ENCODE measurements at regions not wholly inside any gene's neighbourhood (a gene's known extent, or its start where the extent isn't known, plus 50 kb on each side); places are given as distances from the start of the nearest gene placed in this dataset.

DNA sequence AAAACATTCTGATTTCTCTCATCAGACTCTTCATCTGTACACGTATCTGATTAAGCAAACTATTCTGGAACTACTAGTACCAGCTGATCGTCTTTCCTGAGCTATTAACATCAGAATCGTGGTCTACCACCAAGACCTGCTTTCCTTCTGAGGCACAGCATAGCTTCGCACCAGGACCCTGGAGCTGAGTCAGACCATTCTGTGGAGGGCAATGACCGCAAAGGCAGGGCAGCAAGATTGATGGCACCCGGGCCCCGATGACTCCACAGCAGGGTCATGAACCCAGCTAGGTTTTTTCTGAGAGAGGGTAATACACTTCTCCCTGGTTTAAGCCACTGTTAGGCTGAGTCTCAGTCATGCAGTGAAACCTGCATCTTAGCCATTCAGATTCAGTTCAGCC is 158.7 kb upstream of the GPR12 start:
- TF ChIP-seq, protein P1, sequence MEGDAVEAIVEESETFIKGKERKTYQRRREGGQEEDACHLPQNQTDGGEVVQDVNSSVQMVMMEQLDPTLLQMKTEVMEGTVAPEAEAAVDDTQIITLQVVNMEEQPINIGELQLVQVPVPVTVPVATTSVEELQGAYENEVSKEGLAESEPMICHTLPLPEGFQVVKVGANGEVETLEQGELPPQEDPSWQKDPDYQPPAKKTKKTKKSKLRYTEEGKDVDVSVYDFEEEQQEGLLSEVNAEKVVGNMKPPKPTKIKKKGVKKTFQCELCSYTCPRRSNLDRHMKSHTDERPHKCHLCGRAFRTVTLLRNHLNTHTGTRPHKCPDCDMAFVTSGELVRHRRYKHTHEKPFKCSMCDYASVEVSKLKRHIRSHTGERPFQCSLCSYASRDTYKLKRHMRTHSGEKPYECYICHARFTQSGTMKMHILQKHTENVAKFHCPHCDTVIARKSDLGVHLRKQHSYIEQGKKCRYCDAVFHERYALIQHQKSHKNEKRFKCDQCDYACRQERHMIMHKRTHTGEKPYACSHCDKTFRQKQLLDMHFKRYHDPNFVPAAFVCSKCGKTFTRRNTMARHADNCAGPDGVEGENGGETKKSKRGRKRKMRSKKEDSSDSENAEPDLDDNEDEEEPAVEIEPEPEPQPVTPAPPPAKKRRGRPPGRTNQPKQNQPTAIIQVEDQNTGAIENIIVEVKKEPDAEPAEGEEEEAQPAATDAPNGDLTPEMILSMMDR (IDR thresholded peaks at IDR 0.05): no peak
- TF ChIP-seq POLR2A (IDR thresholded peaks at IDR 0.05): no peak

Measured in adrenal gland (tissue), 5 donors.